Adipocyte (in vitro differentiated cells): ENCODE measurements at regions not wholly inside any gene's neighbourhood (a gene's known extent, or its start where the extent isn't known, plus 50 kb on each side); places are given as distances from the start of the nearest gene placed in this dataset.

Experiments used
- DNase-seq: peaks from one replicate; pipeline ENCODE4 v3.0.0-alpha.2; 2015; ENCODE audit warnings: low read depth
- H3K27me3 ChIP-seq: replicated peaks from 2 replicates; pipeline ENCODE4 v1.7.0; 2013; ENCODE audit warnings: mild to moderate bottlenecking, low read length, moderate library complexity; ENCODE audit not compliant: control insufficient read depth, insufficient read depth
- H3K36me3 ChIP-seq: 2 replicates; pipeline ENCODE4 v1.7.0; 2013; ENCODE audit warnings: low read length, mild to moderate bottlenecking, moderate library complexity; ENCODE audit not compliant: control insufficient read depth, insufficient read depth, severe bottlenecking
- H3K4me1 ChIP-seq: 2 replicates; pipeline ENCODE4 v1.7.0; 2013; ENCODE audit warnings: mild to moderate bottlenecking, low read length, moderate library complexity; ENCODE audit not compliant: control insufficient read depth, insufficient read depth
- H3K4me3 ChIP-seq: 2 replicates; pipeline ENCODE4 v1.7.0; 2013; ENCODE audit warnings: mild to moderate bottlenecking, low read length, moderate library complexity
- H3K9ac ChIP-seq: 2 replicates; pipeline ENCODE4 v1.7.0; 2013; ENCODE audit warnings: mild to moderate bottlenecking, low read length, moderate library complexity
- H3K9me3 ChIP-seq: 2 replicates; pipeline ENCODE4 v1.7.0; 2013; ENCODE audit warnings: mild to moderate bottlenecking, low read length, moderate library complexity; ENCODE audit not compliant: control insufficient read depth

- no peak for DNase-seq
- H3K4me1 ChIP-seq = peaks cover 15% of the 10 kb centered on the region
- no peaks in the 10 kb centered on the region for H3K27me3 ChIP-seq
- H3K9me3 ChIP-seq = no peaks in the 10 kb centered on the region
- no peak overlapping the region for H3K4me3 ChIP-seq
- H3K9ac ChIP-seq = no peak overlapping the region
- no peaks in the 10 kb centered on the region for H3K36me3 ChIP-seq
These were observed 228.8 kb downstream of the LTN1 start for GRCh38 chr21:28763809-28764418.

- DNase-seq = no peak
These were observed 230.3 kb downstream of the LTN1 start for GRCh38 chr21:28762357-28762735.

GRCh38 chr21:28761674-28762356, 230.9 kb downstream of the LTN1 start:
- Histone ChIP-seq H3K9me3 (no peaks in the 10 kb centered on the region), H3K9ac (peak overlapping the region; percentile 50), H3K4me3 (peak overlapping the region; percentile 35), H3K36me3 (no peaks in the 10 kb centered on the region), H3K27me3 (no peaks in the 10 kb centered on the region), H3K4me1 (peaks cover 19% of the 10 kb centered on the region)
- DNase-seq = peak; percentile 61

More at GRCh38 chr21:28762357-28762735, 230.3 kb downstream of the LTN1 start:
- Histone ChIP-seq H3K4me3 (no peak overlapping the region), H3K4me1 (peaks cover 19% of the 10 kb centered on the region), H3K36me3 (no peaks in the 10 kb centered on the region), H3K9ac (peak overlapping the region; percentile 50), H3K27me3 (no peaks in the 10 kb centered on the region), H3K9me3 (no peaks in the 10 kb centered on the region)

- Histone ChIP-seq H3K9me3 (no peaks in the 10 kb centered on the region), H3K4me1 (peaks cover 35% of the 10 kb centered on the region), H3K4me3 (no peak overlapping the region), H3K9ac (no peak overlapping the region), H3K27me3 (no peaks in the 10 kb centered on the region), H3K36me3 (no peaks in the 10 kb centered on the region)
- DNase-seq = no peak
These were observed 233.8 kb downstream of the LTN1 start for GRCh38 chr21:28758883-28759242.

- H3K36me3 ChIP-seq = no peaks in the 10 kb centered on the region
- H3K4me3 ChIP-seq = no peak overlapping the region
- no peaks in the 10 kb centered on the region for H3K27me3 ChIP-seq
- peaks cover 41% of the 10 kb centered on the region for H3K4me1 ChIP-seq
- DNase-seq = no peak
- no peak overlapping the region for H3K9ac ChIP-seq
- H3K9me3 ChIP-seq = no peaks in the 10 kb centered on the region
These were observed 234.4 kb downstream of the LTN1 start for GRCh38 chr21:28758042-28758882.

GRCh38 chr21:28754862-28755261, 237.8 kb downstream of the LTN1 start:
- Histone ChIP-seq H3K4me1 (peaks cover 36% of the 10 kb centered on the region), H3K9ac (peak overlapping the region; percentile 78), H3K36me3 (no peaks in the 10 kb centered on the region), H3K9me3 (no peaks in the 10 kb centered on the region), H3K27me3 (no peaks in the 10 kb centered on the region), H3K4me3 (no peak overlapping the region)
- no peak for DNase-seq

- peak; percentile 80 for DNase-seq
- H3K4me1 ChIP-seq = peaks cover 41% of the 10 kb centered on the region
These were observed 238.5 kb downstream of the LTN1 start for GRCh38 chr21:28754127-28754611.

GRCh38 chr21:28752131-28752530, 240.5 kb downstream of the LTN1 start:
- Histone ChIP-seq H3K9ac (no peak overlapping the region), H3K27me3 (no peaks in the 10 kb centered on the region), H3K4me1 (peaks cover 31% of the 10 kb centered on the region), H3K4me3 (no peak overlapping the region), H3K9me3 (no peaks in the 10 kb centered on the region), H3K36me3 (no peaks in the 10 kb centered on the region)
- no peak for DNase-seq

More at GRCh38 chr21:28754127-28754611, 238.5 kb downstream of the LTN1 start:
- Histone ChIP-seq H3K27me3 (no peaks in the 10 kb centered on the region), H3K9ac (peak overlapping the region; percentile 78), H3K9me3 (no peaks in the 10 kb centered on the region), H3K4me3 (no peak overlapping the region), H3K36me3 (no peaks in the 10 kb centered on the region)

GRCh38 chr21:28751176-28751575, 241.5 kb downstream of the LTN1 start:
- Histone ChIP-seq H3K9ac (peak overlapping the region; percentile 17), H3K36me3 (no peaks in the 10 kb centered on the region), H3K9me3 (no peaks in the 10 kb centered on the region), H3K4me1 (peaks cover 41% of the 10 kb centered on the region), H3K4me3 (no peak overlapping the region), H3K27me3 (no peaks in the 10 kb centered on the region)
- no peak for DNase-seq

GRCh38 chr21:28750565-28750964, 242.1 kb downstream of the LTN1 start:
- Histone ChIP-seq H3K9me3 (no peaks in the 10 kb centered on the region), H3K27me3 (no peaks in the 10 kb centered on the region), H3K9ac (no peak overlapping the region), H3K4me1 (peaks cover 45% of the 10 kb centered on the region), H3K4me3 (no peak overlapping the region), H3K36me3 (no peaks in the 10 kb centered on the region)
- no peak for DNase-seq

GRCh38 chr21:28749536-28749935, 243.1 kb downstream of the LTN1 start:
- H3K9ac ChIP-seq = peak overlapping the region; percentile 25
- no peaks in the 10 kb centered on the region for H3K27me3 ChIP-seq
- no peaks in the 10 kb centered on the region for H3K36me3 ChIP-seq
- no peak for DNase-seq
- peaks cover 42% of the 10 kb centered on the region for H3K4me1 ChIP-seq
- no peak overlapping the region for H3K4me3 ChIP-seq
- no peaks in the 10 kb centered on the region for H3K9me3 ChIP-seq
